H9 (cell line): ENCODE measurements at regions not wholly inside any gene's neighbourhood (a gene's known extent, or its start where the extent isn't known, plus 50 kb on each side); places are given as distances from the start of the nearest gene placed in this dataset.

ENCODE experiments used
- DNase-seq: peaks from one replicate; pipeline ENCODE4 v3.0.0-alpha.2; 2017
- H2AFZ ChIP-seq: one replicate; pipeline ENCODE4 v1.6.1; 2013; ENCODE audit warnings: mild to moderate bottlenecking, low read length, control low read depth, moderate library complexity
- H2AK5ac ChIP-seq: 2 replicates; pipeline ENCODE4 v1.6.1; 2013; ENCODE audit warnings: low read length, control low read depth, mixed read lengths; ENCODE audit not compliant: insufficient read length
- H2BK120ac ChIP-seq: one replicate; pipeline ENCODE4 v1.6.1; 2013; ENCODE audit warnings: low read depth, mild to moderate bottlenecking, low read length, control low read depth, inconsistent platforms; ENCODE audit not compliant: poor library complexity, severe bottlenecking
- H2BK12ac ChIP-seq: 2 replicates; pipeline ENCODE4 v1.6.1; 2013; ENCODE audit warnings: low read length, control low read depth, mixed read lengths, low read depth; ENCODE audit not compliant: insufficient read length
- H2BK15ac ChIP-seq: 2 replicates; pipeline ENCODE4 v1.6.1; 2013; ENCODE audit warnings: low read depth, low read length, control low read depth
- H2BK20ac ChIP-seq: one replicate; pipeline ENCODE4 v1.6.1; 2013; ENCODE audit warnings: low read depth, mild to moderate bottlenecking, low read length, control low read depth, inconsistent platforms; ENCODE audit not compliant: poor library complexity, severe bottlenecking
- H2BK5ac ChIP-seq: 2 replicates; pipeline ENCODE4 v1.6.1; 2013; ENCODE audit warnings: low read length, control low read depth, mixed read lengths; ENCODE audit not compliant: insufficient read length
- H3K14ac ChIP-seq: 2 replicates; pipeline ENCODE4 v1.6.1; 2013; ENCODE audit warnings: low read length, control low read depth; ENCODE audit not compliant: insufficient read depth
- H3K18ac ChIP-seq: 2 replicates; pipeline ENCODE4 v1.6.1; 2013; ENCODE audit warnings: low read depth, mild to moderate bottlenecking, mixed read lengths, low read length, control low read depth; ENCODE audit not compliant: insufficient read length
- H3K23ac ChIP-seq: 2 replicates; pipeline ENCODE4 v1.6.1; 2013; ENCODE audit warnings: low read length, control low read depth, mixed read lengths, low read depth; ENCODE audit not compliant: insufficient read length
- H3K23me2 ChIP-seq: 2 replicates; pipeline ENCODE4 v1.6.1; 2013; ENCODE audit warnings: low read depth, mild to moderate bottlenecking, mixed read lengths, low read length, control low read depth; ENCODE audit not compliant: insufficient read length, poor library complexity, severe bottlenecking
- H3K27ac ChIP-seq: 2 replicates; pipeline ENCODE4 v1.5.1; 2013; ENCODE audit warnings: low read length, control low read depth, mixed read lengths, low read depth; ENCODE audit not compliant: insufficient read length
- H3K27me3 ChIP-seq: 2 replicates; pipeline ENCODE4 v1.6.1; 2013; ENCODE audit warnings: low read length, control low read depth, inconsistent platforms; ENCODE audit not compliant: insufficient read depth
- H3K4ac ChIP-seq: 2 replicates; pipeline ENCODE4 v1.6.1; 2013; ENCODE audit warnings: low read depth, mild to moderate bottlenecking, control low read depth, inconsistent platforms, low read length, moderate library complexity
- H3K4me1 ChIP-seq: 2 replicates; pipeline ENCODE4 v1.6.1; 2013; ENCODE audit warnings: low read length, control low read depth, inconsistent platforms; ENCODE audit not compliant: insufficient read depth
- H3K4me2 ChIP-seq: 2 replicates; pipeline ENCODE4 v1.6.1; 2013; ENCODE audit warnings: low read length, control low read depth, mixed read lengths; ENCODE audit not compliant: insufficient read length, insufficient read depth
- H3K56ac ChIP-seq: 2 replicates; pipeline ENCODE4 v1.6.1; 2013; ENCODE audit warnings: low read depth, mild to moderate bottlenecking, mixed read lengths, low read length, control low read depth; ENCODE audit not compliant: insufficient read length
- H3K79me1 ChIP-seq: 2 replicates; pipeline ENCODE4 v1.6.1; 2013; ENCODE audit warnings: low read depth, mild to moderate bottlenecking, moderate library complexity, low read length, control low read depth, inconsistent platforms; ENCODE audit not compliant: insufficient read depth, poor library complexity, severe bottlenecking
- H3K79me2 ChIP-seq: 2 replicates; pipeline ENCODE4 v1.6.1; 2013; ENCODE audit warnings: low read length, control low read depth, inconsistent platforms; ENCODE audit not compliant: insufficient read depth
- H3K9ac ChIP-seq: 2 replicates; pipeline ENCODE4 v1.6.1; 2013; ENCODE audit warnings: low read length, control low read depth, mixed read lengths; ENCODE audit not compliant: insufficient read length; ENCODE audit errors: extremely low read depth
- H3K9me3 ChIP-seq: one replicate; pipeline ENCODE4 v1.6.1; 2013; ENCODE audit warnings: low read depth, low read length, inconsistent platforms; ENCODE audit not compliant: control insufficient read depth
- H3T11ph ChIP-seq: one replicate; pipeline ENCODE4 v1.6.1; 2013; ENCODE audit warnings: mild to moderate bottlenecking, low read length, control low read depth, inconsistent platforms
- H4K20me1 ChIP-seq: one replicate; pipeline ENCODE4 v1.6.1; 2013; ENCODE audit not compliant: control insufficient read depth, insufficient read length, insufficient read depth
- H4K5ac ChIP-seq: 2 replicates; pipeline ENCODE4 v1.6.1; 2013; ENCODE audit warnings: low read depth, mild to moderate bottlenecking, mixed read lengths, low read length, control low read depth; ENCODE audit not compliant: insufficient read length
- H4K8ac ChIP-seq: replicated peaks from 2 replicates; pipeline ENCODE4 v1.6.1; 2013; ENCODE audit warnings: low read length, control low read depth, mixed read lengths, low read depth; ENCODE audit not compliant: insufficient read length
- H4K91ac ChIP-seq: 2 replicates; pipeline ENCODE4 v1.6.1; 2013; ENCODE audit warnings: low read depth, mild to moderate bottlenecking, moderate library complexity, mixed read lengths, low read length, control low read depth; ENCODE audit not compliant: insufficient read length
- H3K27ac Mint-ChIP-seq, 3 experiments: 2 replicates in 2 of 3; 3 replicates in 1 of 3; pipeline ENCODE4 v1.8.0; 2020 to 2021; ENCODE audit warnings: mixed read lengths in 3 of 3, mild to moderate bottlenecking in 1 of 3, moderate library complexity in 1 of 3
- H3K27me3 Mint-ChIP-seq: 2 replicates; pipeline ENCODE4 v1.8.0; 2021; ENCODE audit warnings: low read depth, mild to moderate bottlenecking, moderate library complexity, mixed read lengths
- H3K36me3 Mint-ChIP-seq, 3 experiments: 2 replicates in 2 of 3; 3 replicates in 1 of 3; pipeline ENCODE4 v1.8.0; 2020 to 2021; ENCODE audit warnings: low read depth in 3 of 3, mixed read lengths in 3 of 3; ENCODE audit not compliant: insufficient read depth in 1 of 3
- H3K4me1 Mint-ChIP-seq, 2 experiments: 2 replicates each; pipeline ENCODE4 v1.8.0; 2020; ENCODE audit warnings: mixed read lengths in 2 of 2
- H3K4me3 Mint-ChIP-seq, 2 experiments: 2 replicates in 1 of 2; 3 replicates in 1 of 2; pipeline ENCODE4 v1.8.0; 2020 to 2021; ENCODE audit warnings: mild to moderate bottlenecking in 2 of 2, mixed read lengths in 2 of 2, moderate library complexity in 1 of 2
- H3K9me3 Mint-ChIP-seq, 2 experiments: 2 replicates in 1 of 2; 3 replicates in 1 of 2; pipeline ENCODE4 v1.8.0; 2020; ENCODE audit warnings: mild to moderate bottlenecking in 2 of 2, mixed read lengths in 2 of 2, moderate library complexity in 1 of 2
- CTCF ChIP-seq: fragments of 200-600 bp; sonication (generic); conservative IDR thresholded peaks from 3 replicates; pipeline ENCODE4 v1.8.0; 2021; ENCODE audit warnings: antibody characterized with exemption, mild to moderate bottlenecking
- WGBS: extraction: QIAGEN DNeasy Blood & Tissue Kit; methylation state at CpG from one replicate; pipeline ENCODE4 v1.1.7; 2013; ENCODE audit warnings: missing lambda C conversion rate, low lambda C conversion rate, mixed read lengths; ENCODE audit not compliant: insufficient read length; ENCODE audit errors: extremely low coverage; 5-methylcytosine and 5-hydroxymethylcytosine counted together

- Histone ChIP-seq H2BK15ac (no peak overlapping the region), H2BK20ac (no peak overlapping the region), H3K23me2 (no peaks in the 10 kb centered on the region), H3K14ac (no peak overlapping the region), H2BK120ac (no peak overlapping the region), H4K20me1 (no peaks in the 10 kb centered on the region), H3K4ac (no peak overlapping the region), H3K4me1 (peaks cover 8% of the 10 kb centered on the region), H3K4me2 (no peak overlapping the region), H2BK12ac (no peak overlapping the region), H3K79me2 (no peaks in the 10 kb centered on the region), H3K18ac (no peak overlapping the region), H3K9me3 (no peaks in the 10 kb centered on the region), H2BK5ac (no peak overlapping the region), H3K56ac (no peak overlapping the region), H3K79me1 (no peaks in the 10 kb centered on the region), H3K27ac (no peak overlapping the region), H2AK5ac (no peak overlapping the region), H4K5ac (no peak overlapping the region), H3T11ph (no peak overlapping the region), H3K27me3 (no peaks in the 10 kb centered on the region), H2AFZ (no peak overlapping the region), H4K91ac (no peak overlapping the region), H3K23ac (no peak overlapping the region), H3K9ac (no peak overlapping the region), H4K8ac (no peak overlapping the region)
- H3K4me3 Mint-ChIP-seq: no peak overlapping the region
- H3K27ac Mint-ChIP-seq: no peak overlapping the region; a peak in 1 of 7 replicates
- no CpG with 5 or more reads among the region's 8 CpGs for WGBS
- peaks cover 37 to 39% of the 10 kb centered on the region in 2 experiments for H3K4me1 Mint-ChIP-seq
- no peak for TF ChIP-seq CTCF
- no peaks in the 10 kb centered on the region for H3K27me3 Mint-ChIP-seq
- no peaks in the 10 kb centered on the region for H3K9me3 Mint-ChIP-seq
- no peak for DNase-seq
- H3K36me3 Mint-ChIP-seq: no peaks in the 10 kb centered on the region
Measured at GRCh38 chr3:137111497-137111896, 153.7 kb downstream of the IL20RB start.
